HPDE6-E6E7 (cell line): ENCODE measurements at regions not wholly inside any gene's neighbourhood (a gene's known extent, or its start where the extent isn't known, plus 50 kb on each side); places are given as distances from the start of the nearest gene placed in this dataset.
"Not testable (repeated sequence)": the region's sequence is repeated elsewhere in the genome, so short reads cannot be mapped to it uniquely, and the experiment has no call there.

Experiments used
- DNase-seq: peaks from one replicate; pipeline ENCODE4 v3.0.0; 2011; ENCODE audit warnings: missing footprints; ENCODE audit errors: extremely low spot score

GRCh38 chr5:117645400-117645799 lies 1070.8 kb upstream of the SEMA6A start:
- no peak for DNase-seq

GRCh38 chr5:117638581-117638980 lies 1064.0 kb upstream of the SEMA6A start:
- DNase-seq = no peak

- DNase-seq = no peak
Measured at GRCh38 chr5:117633093-117633492, 1058.5 kb upstream of the SEMA6A start.

GRCh38 chr5:117624201-117624600 lies 1049.6 kb upstream of the SEMA6A start:
- no peak for DNase-seq

GRCh38 chr5:117623042-117623805 lies 1048.6 kb upstream of the SEMA6A start:
- peak; percentile 0 for DNase-seq

GRCh38 chr5:117621921-117622320 lies 1047.3 kb upstream of the SEMA6A start:
- no peak for DNase-seq

GRCh38 chr5:117615226-117615625 lies 1040.6 kb upstream of the SEMA6A start:
- no peak for DNase-seq

GRCh38 chr5:117614408-117614807 lies 1039.8 kb upstream of the SEMA6A start:
- no peak for DNase-seq

GRCh38 chr5:117604845-117605244 lies 1030.2 kb upstream of the SEMA6A start:
- no peak for DNase-seq

GRCh38 chr5:117599811-117600210 lies 1025.2 kb upstream of the SEMA6A start:
- not testable (repeated sequence) for DNase-seq

GRCh38 chr5:117594166-117594565 lies 1019.5 kb upstream of the SEMA6A start:
- no peak for DNase-seq

GRCh38 chr5:117590944-117591343 lies 1016.3 kb upstream of the SEMA6A start:
- no peak for DNase-seq

- DNase-seq = no peak
Measured at GRCh38 chr5:117588611-117589010, 1014.0 kb upstream of the SEMA6A start.

GRCh38 chr5:117587111-117587510 lies 1012.5 kb upstream of the SEMA6A start:
- DNase-seq = no peak

GRCh38 chr5:117568622-117569021 lies 994.0 kb upstream of the SEMA6A start:
- peak; percentile 4 for DNase-seq

GRCh38 chr5:117568126-117568525 lies 993.5 kb upstream of the SEMA6A start:
- DNase-seq = no peak

GRCh38 chr5:117562647-117563046 lies 988.0 kb upstream of the SEMA6A start:
- no peak for DNase-seq

GRCh38 chr5:117561531-117561930 lies 986.9 kb upstream of the SEMA6A start:
- DNase-seq = no peak

- no peak for DNase-seq
Measured at GRCh38 chr5:117559005-117559844, 984.6 kb upstream of the SEMA6A start.

- no peak for DNase-seq
Measured at GRCh38 chr5:117551236-117551635, 976.6 kb upstream of the SEMA6A start.

- DNase-seq = no peak
Measured at GRCh38 chr5:117547192-117547591, 972.6 kb upstream of the SEMA6A start.

- DNase-seq = no peak
Measured at GRCh38 chr5:117539692-117540091, 965.1 kb upstream of the SEMA6A start.

GRCh38 chr5:117533792-117534191 lies 959.2 kb upstream of the SEMA6A start:
- no peak for DNase-seq
